Dermis microvascular lymphatic vessel endothelial cell (primary cell): ENCODE measurements at regions not wholly inside any gene's neighbourhood (a gene's known extent, or its start where the extent isn't known, plus 50 kb on each side); places are given as distances from the start of the nearest gene placed in this dataset.
"Not testable (repeated sequence)": the region's sequence is repeated elsewhere in the genome, so short reads cannot be mapped to it uniquely, and the experiment has no call there.

Experiments
- DNase-seq, 2 donors: peaks; one replicate each; pipeline versions ENCODE4 v3.0.0 to v3.0.0-alpha.2; 2010; ENCODE audit warnings: low read depth in 2 of 2

GRCh38 chr6:23712756-23713155 is 413.3 kb upstream of the NRSN1 start:
- no peak for DNase-seq

DNA sequence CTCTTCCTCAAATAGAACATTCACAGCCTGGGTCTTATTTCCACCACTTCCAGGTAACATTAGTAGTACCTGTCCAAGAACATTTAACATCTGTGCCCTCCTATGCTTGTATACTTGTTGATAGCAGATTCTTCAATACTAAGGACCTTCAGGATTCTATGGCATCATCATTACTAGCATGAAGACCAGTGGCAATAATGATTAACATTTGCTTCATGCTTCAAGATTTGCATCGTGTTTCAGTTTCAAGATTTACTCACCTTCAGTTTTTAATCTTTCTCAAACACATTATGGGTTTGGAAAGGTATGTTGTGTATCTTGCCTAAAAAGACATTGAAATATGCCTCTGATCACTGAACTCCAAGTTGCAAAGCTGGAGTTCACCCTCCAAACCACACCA is 412.8 kb upstream of the NRSN1 start:
- DNase-seq, result no peak

- no peak for DNase-seq
These were observed 397.3 kb upstream of the NRSN1 start for GRCh38 chr6:23728707-23729106.

DNA sequence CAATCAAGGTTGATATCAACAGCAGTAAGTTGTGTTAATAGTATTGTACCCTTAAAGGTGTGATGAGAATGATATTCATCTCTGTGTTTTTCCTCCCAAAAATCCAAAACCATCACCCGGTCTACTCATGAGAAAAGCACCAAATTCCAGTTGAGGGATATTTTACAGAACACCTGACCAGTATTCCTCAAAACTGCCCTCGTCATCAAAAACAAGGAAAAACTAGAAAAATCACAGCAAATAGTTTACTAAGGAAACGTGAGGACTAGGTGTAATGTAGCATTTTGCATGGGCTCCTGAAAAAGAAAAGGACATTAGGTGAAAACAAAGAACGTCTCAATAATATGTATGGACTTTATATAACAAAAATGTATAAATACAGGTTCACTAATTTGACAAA is 394.4 kb upstream of the NRSN1 start:
- DNase-seq, result no peak

- no peak for DNase-seq
These were observed 393.5 kb upstream of the NRSN1 start for GRCh38 chr6:23732521-23732920.

DNA sequence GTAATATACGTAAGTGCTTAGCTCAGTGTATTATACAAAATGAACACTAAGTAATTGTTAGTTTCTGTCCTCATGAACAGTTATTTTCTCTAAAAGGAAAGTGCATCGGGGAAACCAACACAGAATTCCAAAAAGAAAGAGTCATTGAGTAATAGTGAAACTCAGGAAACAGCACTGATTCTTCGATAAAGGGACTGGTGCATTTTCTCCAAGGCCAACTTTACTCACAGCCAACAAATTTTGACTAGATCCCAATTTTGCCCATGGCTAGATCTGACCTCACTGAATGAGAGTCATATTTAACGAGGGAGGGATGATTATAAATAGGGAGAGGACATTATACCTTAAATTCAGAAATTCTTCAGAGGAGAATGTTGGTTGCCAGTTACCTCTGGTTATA is 390.9 kb upstream of the NRSN1 start:
- no peak for DNase-seq

- no peak for DNase-seq
These were observed 389.4 kb upstream of the NRSN1 start for GRCh38 chr6:23736577-23736976.

DNA sequence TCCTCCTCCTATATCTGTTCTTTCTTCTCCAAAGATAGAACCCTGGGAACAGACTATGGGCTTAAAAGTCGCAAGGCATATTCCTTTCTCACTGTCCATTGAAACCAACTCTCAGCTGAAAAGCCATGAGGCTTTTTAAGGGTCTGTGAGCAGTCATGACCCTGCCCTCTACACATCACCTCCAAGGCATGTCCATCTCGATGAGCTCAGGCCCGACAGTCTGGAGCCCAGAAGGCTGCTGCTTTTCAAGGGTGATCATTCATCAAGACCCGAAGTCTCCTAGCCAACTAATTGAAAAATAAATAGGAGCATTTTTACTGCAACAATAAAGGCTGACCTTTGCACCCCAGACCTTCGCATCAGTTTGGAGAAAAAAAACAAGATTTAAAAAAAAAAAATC is 378.8 kb upstream of the NRSN1 start:
- no peak for DNase-seq

- DNase-seq, result no peak
These were observed 373.6 kb upstream of the NRSN1 start for GRCh38 chr6:23752414-23752813.

- DNase-seq, result no peak
These were observed 371.8 kb upstream of the NRSN1 start for GRCh38 chr6:23754197-23754596.

DNA sequence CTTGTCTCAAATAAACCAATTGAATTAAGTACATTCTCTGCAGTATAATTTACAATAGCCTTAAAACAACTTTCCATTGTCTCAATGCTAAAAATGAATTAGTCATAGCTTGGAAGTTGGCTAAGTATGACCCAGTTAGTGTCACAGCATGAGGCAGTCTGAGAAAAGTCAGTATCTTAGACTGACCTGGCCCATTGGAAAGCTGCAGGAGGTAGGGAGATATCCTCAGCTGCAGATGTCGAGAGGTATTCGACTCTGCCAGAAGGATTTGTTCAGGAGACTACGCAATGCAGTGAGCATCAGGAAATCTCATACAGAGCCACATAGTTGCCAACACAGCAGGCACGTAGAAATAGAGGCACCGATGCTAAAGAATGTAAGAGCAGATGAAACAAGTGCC is 350.9 kb upstream of the NRSN1 start:
- no peak for DNase-seq

DNA sequence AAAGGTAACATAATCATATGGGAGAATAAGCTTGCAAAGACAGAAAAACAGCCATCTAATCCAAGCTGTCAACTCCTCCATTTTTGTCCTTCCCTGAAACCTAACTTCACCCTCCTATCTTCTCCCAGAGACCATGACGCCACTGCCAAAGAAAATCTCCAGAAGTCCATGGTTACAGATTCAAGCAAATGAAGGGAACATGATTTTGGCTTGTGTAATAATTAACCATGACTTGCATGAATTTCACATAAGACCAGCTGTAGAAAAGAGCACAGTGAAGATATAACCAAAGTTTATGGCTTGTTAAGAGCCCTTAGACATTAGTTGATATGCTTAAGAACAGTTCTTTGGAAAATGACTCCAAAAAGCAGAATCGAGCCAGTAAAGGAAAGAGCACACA is 342.1 kb upstream of the NRSN1 start:
- no peak for DNase-seq

DNA sequence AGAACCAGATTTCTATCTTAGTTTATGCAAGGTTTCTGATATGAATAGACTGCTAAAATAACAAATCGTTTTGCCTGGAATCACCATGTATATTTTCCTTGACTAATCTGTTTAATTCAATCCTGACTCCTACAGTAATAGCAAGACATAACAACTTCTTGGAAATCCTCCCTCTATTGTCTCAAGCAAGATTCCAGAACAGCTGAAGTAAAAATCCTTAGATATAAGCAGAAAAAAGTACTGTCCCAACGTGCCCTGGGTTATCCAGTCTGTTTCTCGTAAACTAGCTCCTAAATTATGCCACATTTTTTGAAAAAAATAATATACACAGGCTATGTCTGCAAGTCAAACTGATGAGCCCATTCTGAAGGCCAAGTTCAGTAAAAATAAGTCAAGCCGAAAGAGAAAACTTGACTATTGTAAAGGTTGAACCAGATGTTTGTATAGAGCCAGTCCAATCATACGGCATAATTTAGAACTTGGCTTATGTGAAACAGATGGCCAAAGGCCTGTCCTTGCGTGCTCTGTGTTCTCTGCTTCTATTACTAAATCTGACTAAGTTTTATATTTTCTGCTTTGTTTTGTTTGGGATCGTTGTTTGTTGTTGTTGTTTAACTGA is 341.6 kb upstream of the NRSN1 start:
- DNase-seq, result no peak

GRCh38 chr6:23790756-23791155 is 335.3 kb upstream of the NRSN1 start:
- no peak for DNase-seq

GRCh38 chr6:23797041-23797440 is 329.0 kb upstream of the NRSN1 start:
- no peak for DNase-seq

DNA sequence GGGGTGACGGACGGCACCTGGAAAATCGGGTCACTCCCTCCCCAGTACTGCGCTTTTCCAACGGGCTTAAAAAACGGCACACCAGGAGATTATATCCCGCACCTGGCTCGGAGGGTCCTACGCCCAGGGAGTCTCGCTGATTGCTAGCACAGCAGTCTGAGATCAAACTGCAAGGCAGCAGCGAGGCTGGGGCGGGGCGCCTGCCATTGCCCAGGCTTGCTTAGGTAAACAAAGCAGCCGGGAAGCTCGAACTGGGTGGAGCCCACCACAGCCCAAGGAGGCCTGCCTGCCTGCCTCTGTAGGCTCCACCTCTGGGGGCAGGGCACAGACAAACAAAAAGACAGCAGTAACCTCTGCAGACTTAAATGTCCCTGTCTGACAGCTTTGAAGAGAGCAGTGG is 321.7 kb upstream of the NRSN1 start:
- DNase-seq, result not testable (repeated sequence)

DNA sequence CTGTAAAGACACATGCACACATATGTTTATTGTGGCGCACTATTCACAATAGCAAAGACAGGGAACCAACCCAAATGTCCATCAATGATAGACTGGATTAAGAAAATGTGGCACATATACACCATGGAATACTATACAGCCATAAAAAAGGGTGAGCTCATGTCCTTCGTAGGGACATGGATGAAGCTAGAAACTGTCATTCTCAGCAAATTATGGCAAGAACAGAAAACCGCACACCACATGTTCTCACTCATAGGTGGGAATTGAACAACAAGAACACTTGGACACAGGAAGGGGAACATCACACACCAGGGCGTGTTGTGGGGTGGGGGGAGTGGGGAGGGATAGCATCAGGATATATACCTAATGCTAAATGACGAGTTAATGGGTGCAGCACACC is 304.9 kb upstream of the NRSN1 start:
- DNase-seq, result not testable (repeated sequence)

DNA sequence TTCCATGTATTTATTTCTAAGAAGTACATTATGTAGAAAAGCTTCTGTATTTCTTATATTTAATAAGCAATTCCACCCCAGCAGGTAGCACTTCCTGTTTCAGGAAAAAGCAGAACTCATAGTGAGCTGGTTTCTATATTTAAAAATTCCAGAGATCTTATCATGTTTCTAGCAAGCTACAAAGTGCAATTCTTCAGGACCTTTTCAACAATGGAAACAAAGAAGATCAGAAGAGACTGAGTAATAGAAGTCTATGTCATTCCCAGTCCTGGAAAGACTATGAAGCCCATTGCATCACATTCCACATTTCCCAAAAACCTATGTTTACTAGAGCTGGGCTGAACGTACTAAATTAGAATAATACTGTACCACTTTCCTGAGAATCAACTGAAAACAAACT is 302.6 kb upstream of the NRSN1 start:
- DNase-seq, result no peak

DNA sequence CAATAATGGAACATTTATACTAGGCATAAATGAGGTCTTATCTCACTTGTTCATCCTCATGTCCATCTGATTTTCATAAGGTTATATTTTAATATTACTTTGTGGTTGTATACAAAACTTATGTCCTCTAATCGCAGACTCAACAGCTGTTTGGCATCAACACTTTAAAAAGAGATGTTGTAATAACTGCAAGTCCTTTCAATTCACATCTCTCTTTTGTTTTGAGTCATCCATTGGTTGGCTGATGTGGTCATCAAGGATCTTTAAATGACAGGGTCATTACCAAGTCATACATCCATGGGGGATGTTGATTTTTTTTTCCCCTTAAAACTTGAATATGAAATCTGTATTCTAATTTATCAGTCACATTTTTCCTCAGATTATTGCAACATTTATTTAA is 299.4 kb upstream of the NRSN1 start:
- DNase-seq, result no peak

GRCh38 chr6:23828861-23829260 is 297.2 kb upstream of the NRSN1 start:
- DNase-seq, result no peak

GRCh38 chr6:23841116-23841515 is 284.9 kb upstream of the NRSN1 start:
- no peak for DNase-seq

GRCh38 chr6:23842760-23843159 is 283.3 kb upstream of the NRSN1 start:
- no peak for DNase-seq

DNA sequence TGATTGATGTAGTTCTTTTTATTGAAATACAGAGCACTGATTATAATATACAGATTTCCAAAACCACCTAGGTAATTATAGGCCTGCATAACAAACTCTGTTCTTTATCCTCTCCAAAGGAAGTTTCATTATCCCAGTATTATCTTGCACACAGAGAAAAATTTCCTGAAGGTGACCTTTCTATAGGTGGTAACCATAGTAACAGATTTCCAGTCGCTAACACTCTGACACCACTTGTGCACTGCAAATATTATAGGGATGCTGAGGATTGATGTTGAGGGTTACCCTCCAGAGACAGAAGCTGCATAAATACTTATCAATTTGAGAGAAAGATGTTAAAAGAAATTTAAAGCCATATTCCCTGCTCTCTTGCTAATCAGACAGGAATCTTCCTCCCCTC is 274.5 kb upstream of the NRSN1 start:
- no peak for DNase-seq

GRCh38 chr6:23853566-23854133 is 272.4 kb upstream of the NRSN1 start:
- DNase-seq, result not testable (repeated sequence)
